Activated CD8-positive, alpha-beta T cell treated with anti-CD3 and anti-CD28 coated beads, Interleukin-2, amount 10 ng/mL, durations not matched to agents 7 days and 5 days (primary cell): ENCODE measurements at regions not wholly inside any gene's neighbourhood (a gene's known extent, or its start where the extent isn't known, plus 50 kb on each side); places are given as distances from the start of the nearest gene placed in this dataset.
"Not testable (repeated sequence)": the region's sequence is repeated elsewhere in the genome, so short reads cannot be mapped to it uniquely, and the experiment has no call there.

Experiments
- ATAC-seq: fragments of 150-1000 bp; cut with Tn5 transposase; one replicate; pipeline ENCODE4 v1.10.0; 2021; ENCODE audit warnings: moderate library complexity
- CTCF ChIA-PET: fragments of 350-600 bp; sonication (Branson Sonifier 250); formaldehyde crosslinking; loops from one replicate; lab custom pipeline; 2021; ENCODE audit warnings: antibody characterized with exemption; lab: Charles Lee
- POLR2A ChIA-PET: fragments of 350-600 bp; sonication (Branson Sonifier 250); formaldehyde crosslinking; loops from one replicate; lab custom pipeline; 2021; ENCODE audit warnings: antibody characterized with exemption; lab: Charles Lee
- DNase-seq: peaks from one replicate; pipeline ENCODE4 v3.0.0-alpha.2; 2020
- H3K27ac Mint-ChIP-seq: one replicate; pipeline ENCODE4 v1.8.0; 2021; ENCODE audit warnings: mild to moderate bottlenecking, mixed read lengths
- H3K27me3 Mint-ChIP-seq: one replicate; pipeline ENCODE4 v1.8.0; 2021; ENCODE audit warnings: low read depth, mixed read lengths
- H3K36me3 Mint-ChIP-seq: one replicate; pipeline ENCODE4 v1.8.0; 2021; ENCODE audit warnings: low read depth, mixed read lengths
- H3K4me1 Mint-ChIP-seq: one replicate; pipeline ENCODE4 v1.8.0; 2021; ENCODE audit warnings: low read depth, mixed read lengths
- H3K4me3 Mint-ChIP-seq: one replicate; pipeline ENCODE4 v1.8.0; 2021; ENCODE audit warnings: mild to moderate bottlenecking, mixed read lengths
- H3K9me3 Mint-ChIP-seq: one replicate; pipeline ENCODE4 v1.8.0; 2022; ENCODE audit warnings: mixed read lengths; ENCODE audit not compliant: insufficient read depth

DNA sequence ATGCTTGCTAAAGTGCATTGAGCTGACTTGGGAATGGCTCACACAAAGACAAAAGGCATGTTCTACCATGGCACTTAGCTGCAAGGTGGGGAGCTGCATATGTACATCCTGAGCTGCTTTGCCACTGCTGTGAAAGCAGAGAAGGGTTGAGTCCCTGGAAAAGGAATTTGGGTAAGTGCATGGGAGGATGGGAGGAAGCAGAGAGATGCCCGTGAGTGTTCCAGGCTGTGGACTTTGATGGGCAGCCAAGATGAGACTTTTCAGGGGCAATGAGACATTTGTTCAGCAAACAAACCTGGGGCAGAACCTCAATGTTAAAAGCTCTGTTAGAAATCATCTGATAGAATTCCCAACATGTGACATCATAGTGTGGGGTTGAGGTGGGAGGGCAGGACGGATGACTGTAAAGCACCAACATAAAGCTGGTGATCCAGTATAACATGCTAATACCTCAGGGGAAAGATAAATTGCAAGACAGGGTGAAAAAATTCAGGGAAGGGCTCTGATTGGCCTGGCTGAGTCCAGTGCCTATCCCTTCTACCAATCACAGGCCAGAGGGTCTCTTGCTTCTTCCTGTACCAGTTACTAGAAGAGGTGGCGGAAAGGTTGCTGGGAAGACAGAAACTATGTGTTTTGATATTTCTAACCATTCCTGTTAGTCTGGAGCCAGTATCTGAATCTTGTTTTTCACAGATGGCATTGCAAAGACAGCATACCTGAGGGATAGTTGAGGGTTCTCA lies 163.2 kb downstream of the UTP18 start:
- H3K36me3 Mint-ChIP-seq = no peaks in the 10 kb centered on the region
- POLR2A ChIA-PET = no interaction called here
- H3K27me3 Mint-ChIP-seq = peaks cover 2% of the 10 kb centered on the region
- H3K4me1 Mint-ChIP-seq = peaks cover 24% of the 10 kb centered on the region
- H3K27ac Mint-ChIP-seq = no peak overlapping the region
- CTCF ChIA-PET = interaction anchor here (1.4 kb wide), 1 partner anchor 37 kb away, joined by 3 read pairs; no protein-coding TSS in a partner anchor
- ATAC-seq (no peak), DNase-seq (no peak)
- no peaks in the 10 kb centered on the region for H3K9me3 Mint-ChIP-seq
- H3K4me3 Mint-ChIP-seq = no peak overlapping the region

DNA sequence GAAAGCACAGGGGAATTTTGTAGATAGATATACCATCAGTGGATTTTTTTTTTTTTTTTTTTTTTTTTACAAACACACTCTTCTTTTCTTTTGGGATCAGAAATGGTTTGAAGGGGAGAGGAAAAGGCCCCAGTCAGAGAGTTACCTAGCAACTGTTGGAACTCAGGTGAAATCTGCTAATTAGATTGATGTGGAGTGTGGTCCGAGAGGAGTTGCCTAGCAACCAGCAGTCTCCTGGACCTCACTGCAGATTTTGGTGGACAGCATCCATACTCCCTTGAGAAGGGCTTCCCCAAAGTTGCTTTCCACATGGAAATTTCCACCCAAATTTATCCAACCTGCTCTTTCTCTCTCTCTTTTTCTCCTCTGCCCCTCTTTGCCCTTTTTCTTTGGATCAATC lies 165.4 kb downstream of the UTP18 start:
- Mint-ChIP-seq H3K27ac (no peak overlapping the region), H3K9me3 (no peaks in the 10 kb centered on the region), H3K27me3 (no peaks in the 10 kb centered on the region), H3K4me3 (no peak overlapping the region), H3K4me1 (peaks cover 42% of the 10 kb centered on the region), H3K36me3 (no peaks in the 10 kb centered on the region)
- POLR2A ChIA-PET = no interaction called here
- no peak for DNase-seq
- no peak for ATAC-seq
- CTCF ChIA-PET = interaction anchor here (1.5 kb wide), 1 partner anchor 19 kb away, joined by 3 read pairs; no protein-coding TSS in a partner anchor

DNA sequence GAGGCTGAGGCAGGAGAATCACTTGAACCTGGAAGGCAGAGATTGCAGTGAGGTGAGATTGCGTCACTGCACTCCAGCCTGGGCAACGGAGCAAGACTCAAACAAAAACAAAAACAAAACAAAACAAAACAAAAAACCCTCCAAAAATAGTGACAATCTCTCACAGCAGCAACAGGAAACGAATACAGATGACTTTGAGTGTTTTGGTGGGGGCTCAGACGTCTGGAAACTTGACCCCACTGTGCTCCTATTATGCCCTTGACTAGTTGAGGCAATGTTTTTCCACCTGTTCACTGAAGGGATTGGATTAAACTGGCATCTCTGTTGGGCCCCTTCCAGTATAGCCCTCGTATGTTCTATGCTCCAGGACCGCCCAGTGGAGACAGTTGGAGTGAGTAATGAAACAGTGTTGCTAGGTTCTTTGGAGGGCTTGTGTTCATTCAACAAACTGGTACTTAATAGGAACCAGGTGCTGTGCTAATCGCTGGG lies 167.0 kb downstream of the UTP18 start:
- Mint-ChIP-seq H3K27me3 (no peaks in the 10 kb centered on the region), H3K4me3 (peak overlapping the region; percentile 39), H3K36me3 (no peaks in the 10 kb centered on the region), H3K9me3 (no peaks in the 10 kb centered on the region), H3K27ac (peak overlapping the region; percentile 73), H3K4me1 (peaks cover 42% of the 10 kb centered on the region)
- DNase-seq = peak; percentile 42
- ChIA-PET POLR2A (no interaction called here), CTCF (interaction anchor here (0.6 to 1.7 kb wide), 4 partner anchors 17 to 56 kb away, joined by 3 to 6 read pairs (median 3); no protein-coding TSS in a partner anchor)
- ATAC-seq = peak; percentile 56

DNA sequence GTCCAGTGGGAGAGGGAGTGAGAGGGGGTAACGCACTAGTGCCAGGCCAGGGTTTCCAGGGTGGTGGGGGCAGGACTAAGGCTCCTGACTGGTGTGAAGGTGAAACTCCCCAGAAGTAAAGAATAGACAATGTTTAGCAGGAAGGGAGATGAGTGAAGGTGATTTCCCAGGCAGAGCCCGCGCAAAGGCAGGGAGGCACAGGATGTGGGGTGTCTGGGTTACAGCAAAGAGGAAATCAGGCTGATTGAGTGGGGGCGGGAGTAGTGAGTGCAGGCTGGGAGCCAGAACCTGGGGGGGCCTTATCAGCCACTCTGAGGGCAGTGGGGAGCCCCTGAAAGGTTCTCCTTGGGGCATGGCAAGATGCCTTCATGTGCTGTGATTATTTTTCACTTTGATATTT lies 167.5 kb downstream of the UTP18 start:
- Mint-ChIP-seq H3K27ac (peak overlapping the region; percentile 73), H3K9me3 (no peaks in the 10 kb centered on the region), H3K4me1 (peaks cover 42% of the 10 kb centered on the region), H3K4me3 (peak overlapping the region; percentile 39), H3K27me3 (no peaks in the 10 kb centered on the region), H3K36me3 (no peaks in the 10 kb centered on the region)
- ATAC-seq (peak; percentile 85), DNase-seq (peak; percentile 74)
- POLR2A ChIA-PET = no interaction called here
- CTCF ChIA-PET = interaction anchor here (0.9 to 1.7 kb wide), 3 partner anchors 13 to 56 kb away, joined by 3 to 6 read pairs (median 3); no protein-coding TSS in a partner anchor

DNA sequence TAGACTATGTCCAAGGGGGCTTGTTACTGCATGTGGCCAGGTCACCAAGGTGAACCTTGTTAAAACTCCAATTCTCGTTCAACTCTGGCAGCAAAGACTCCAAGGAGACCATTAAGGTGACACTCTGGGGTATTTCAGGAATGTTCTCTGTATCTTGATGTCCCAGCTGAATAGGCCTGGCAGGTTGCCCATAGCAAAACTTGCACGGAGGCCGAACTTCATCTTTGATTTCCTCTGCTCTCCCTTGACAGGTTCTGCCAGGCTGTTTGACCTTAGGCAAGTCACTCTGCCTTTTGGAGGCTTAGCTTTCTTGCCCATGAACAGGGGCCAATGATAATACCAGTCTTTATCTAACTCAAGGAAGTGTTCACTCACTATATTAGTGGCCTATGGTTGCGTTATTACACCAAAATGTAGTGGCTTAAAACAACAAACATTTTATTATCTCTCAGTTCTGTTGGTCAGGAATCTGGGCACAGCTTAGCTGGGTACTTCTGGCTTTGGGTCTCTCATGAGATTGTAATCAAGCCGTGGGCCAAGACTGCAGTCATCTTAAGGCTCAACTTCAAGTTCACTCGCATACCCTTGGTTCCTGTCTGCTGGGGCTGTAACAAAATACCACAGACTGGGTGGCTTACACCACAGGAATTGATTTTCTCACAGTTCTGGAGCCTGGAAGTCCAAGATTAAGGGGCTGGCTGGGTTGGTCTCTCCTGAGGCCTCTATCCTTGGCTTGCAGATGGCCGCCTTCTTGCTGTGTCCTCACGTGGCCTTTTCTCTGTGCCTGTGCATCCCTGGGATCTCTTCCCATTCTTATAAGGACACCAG lies 168.5 kb downstream of the UTP18 start:
- ChIA-PET POLR2A (no interaction called here), CTCF (interaction anchor here (0.9 to 1.7 kb wide), 4 partner anchors 12 to 57 kb away, joined by 3 to 6 read pairs (median 4); no protein-coding TSS in a partner anchor)
- H3K9me3 Mint-ChIP-seq = no peaks in the 10 kb centered on the region
- H3K36me3 Mint-ChIP-seq = no peaks in the 10 kb centered on the region
- peak overlapping the region; percentile 50 for H3K27ac Mint-ChIP-seq
- H3K4me1 Mint-ChIP-seq = peaks cover 42% of the 10 kb centered on the region
- ATAC-seq = no peak
- DNase-seq = no peak
- no peak overlapping the region for H3K4me3 Mint-ChIP-seq
- H3K27me3 Mint-ChIP-seq = no peaks in the 10 kb centered on the region

DNA sequence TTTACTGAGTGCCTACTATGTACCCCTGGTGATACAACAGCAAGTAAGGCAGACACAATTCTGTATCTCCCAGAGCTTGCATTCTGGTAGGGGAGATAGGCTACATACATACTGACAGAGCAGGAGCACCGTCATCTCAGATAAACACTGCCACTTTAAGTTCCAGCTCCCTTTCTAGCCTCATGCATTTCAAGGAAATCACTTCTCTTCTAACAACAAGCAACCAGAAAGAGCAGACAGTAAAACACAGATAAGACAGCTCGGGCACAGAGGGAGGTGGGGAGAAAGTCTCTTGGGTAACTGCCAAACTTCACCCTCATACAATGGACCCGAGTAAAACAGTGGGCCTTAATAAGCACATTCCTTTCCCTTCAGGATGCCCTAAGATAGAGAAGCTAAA lies 169.6 kb downstream of the UTP18 start:
- Mint-ChIP-seq H3K27ac (peak overlapping the region; percentile 64), H3K4me1 (peaks cover 49% of the 10 kb centered on the region)
- CTCF ChIA-PET = interaction anchor here (1.1 to 1.2 kb wide), 3 partner anchors 11 to 59 kb away, joined by 3 to 4 read pairs (median 3); no protein-coding TSS in a partner anchor
- H3K4me3 Mint-ChIP-seq, H3K36me3 Mint-ChIP-seq, H3K9me3 Mint-ChIP-seq, ATAC-seq, DNase-seq, H3K27me3 Mint-ChIP-seq: not testable (repeated sequence)
- POLR2A ChIA-PET = interaction anchor here (1.0 kb wide), 1 partner anchor 30 kb away, joined by 4 read pairs; no protein-coding TSS in a partner anchor

DNA sequence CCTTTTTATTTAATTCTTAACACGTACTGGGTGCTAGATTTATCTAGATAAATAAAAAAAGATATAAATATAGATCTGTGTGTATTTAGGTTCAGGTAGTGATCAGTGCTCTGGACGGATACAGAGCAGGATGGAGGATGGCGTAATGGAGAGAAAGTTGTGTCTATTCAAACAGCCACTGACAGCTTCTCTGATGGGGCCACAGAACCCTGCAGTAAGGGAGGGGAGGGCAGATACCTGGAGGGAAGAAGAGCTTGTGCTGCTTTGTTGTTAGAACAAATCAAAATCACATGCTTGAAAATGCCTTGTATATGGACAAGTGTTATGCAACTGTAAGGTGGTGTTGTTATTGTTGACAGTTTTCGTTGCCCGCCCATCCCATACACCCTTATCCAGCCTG lies 170.2 kb downstream of the UTP18 start:
- DNase-seq = no peak
- H3K36me3 Mint-ChIP-seq = no peaks in the 10 kb centered on the region
- no peaks in the 10 kb centered on the region for H3K27me3 Mint-ChIP-seq
- ChIA-PET POLR2A (interaction anchor here (1.0 kb wide), 1 partner anchor 30 kb away, joined by 4 read pairs; no protein-coding TSS in a partner anchor), CTCF (interaction anchor here (1.1 to 1.2 kb wide), 3 partner anchors 10 to 59 kb away, joined by 3 to 4 read pairs (median 3); no protein-coding TSS in a partner anchor)
- no peak for ATAC-seq
- H3K9me3 Mint-ChIP-seq = no peaks in the 10 kb centered on the region
- H3K4me1 Mint-ChIP-seq = peaks cover 53% of the 10 kb centered on the region
- no peak overlapping the region for H3K27ac Mint-ChIP-seq
- H3K4me3 Mint-ChIP-seq = no peak overlapping the region

DNA sequence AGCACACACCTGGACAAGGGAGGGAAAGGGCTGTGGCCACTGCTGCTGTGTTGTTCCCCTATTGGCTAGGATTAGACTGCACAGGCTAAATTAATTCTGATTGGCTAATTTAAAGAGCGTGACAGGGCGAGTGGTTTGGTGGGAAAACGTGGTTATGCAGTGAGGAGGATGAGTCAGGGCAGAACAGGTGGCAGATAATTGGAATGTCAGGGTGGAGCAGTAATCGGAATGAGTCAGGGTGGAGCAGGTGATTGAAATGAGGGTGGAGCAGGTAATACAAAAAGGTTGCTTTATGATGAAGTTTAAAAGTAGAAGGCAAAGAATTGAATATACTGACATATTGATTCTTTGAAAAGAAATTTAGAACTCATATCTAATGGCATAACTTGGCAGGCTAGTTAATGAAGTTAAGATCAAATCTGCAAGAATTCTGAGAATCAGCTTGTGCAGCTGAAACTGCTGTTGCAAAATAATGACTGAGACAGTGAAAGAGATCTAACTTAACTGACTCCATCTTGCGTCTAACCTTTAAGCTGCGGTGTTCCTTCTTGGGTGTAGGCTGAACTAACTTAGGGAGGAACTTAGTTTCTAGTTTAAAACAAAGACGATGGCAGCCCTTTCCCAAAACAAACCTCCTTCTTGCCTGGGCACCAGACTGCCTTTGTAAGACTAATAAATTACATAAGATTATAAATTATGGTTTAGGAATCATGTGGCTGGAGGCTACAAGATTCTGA lies 174.3 kb downstream of the UTP18 start:
- no peak overlapping the region for H3K27ac Mint-ChIP-seq
- H3K27me3 Mint-ChIP-seq = no peaks in the 10 kb centered on the region
- CTCF ChIA-PET = interaction anchor here (0.7 to 2.4 kb wide), 5 partner anchors 15 to 28 kb away, joined by 3 to 10 read pairs (median 3); no protein-coding TSS in a partner anchor
- H3K36me3 Mint-ChIP-seq = no peaks in the 10 kb centered on the region
- peaks cover 26% of the 10 kb centered on the region for H3K4me1 Mint-ChIP-seq
- ATAC-seq (no peak), DNase-seq (no peak)
- POLR2A ChIA-PET = no interaction called here
- no peaks in the 10 kb centered on the region for H3K9me3 Mint-ChIP-seq
- no peak overlapping the region for H3K4me3 Mint-ChIP-seq

DNA sequence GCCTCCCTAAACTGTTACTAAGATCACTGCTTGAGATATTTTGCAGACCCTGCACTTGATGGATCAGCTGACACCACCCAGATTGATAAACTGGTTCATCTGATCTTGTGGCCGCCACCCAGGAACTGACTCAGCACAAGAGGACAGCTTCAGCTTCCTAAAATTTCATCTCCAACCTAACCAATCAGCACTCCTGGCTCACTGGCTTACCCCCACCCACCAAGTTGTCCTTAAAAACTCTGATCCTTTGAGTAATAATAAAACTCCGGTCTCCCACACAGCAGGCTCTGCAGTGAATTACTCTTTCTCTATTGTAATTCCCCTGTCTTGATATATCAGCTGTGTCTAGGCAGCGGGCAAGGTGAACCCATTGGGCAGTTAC lies 174.8 kb downstream of the UTP18 start:
- no peak overlapping the region for H3K4me3 Mint-ChIP-seq
- H3K9me3 Mint-ChIP-seq = no peaks in the 10 kb centered on the region
- ATAC-seq (no peak), DNase-seq (no peak)
- H3K27me3 Mint-ChIP-seq = no peaks in the 10 kb centered on the region
- peaks cover 24% of the 10 kb centered on the region for H3K4me1 Mint-ChIP-seq
- POLR2A ChIA-PET = no interaction called here
- H3K27ac Mint-ChIP-seq = no peak overlapping the region
- CTCF ChIA-PET = interaction anchor here (0.7 to 2.4 kb wide), 6 partner anchors 14 to 40 kb away, joined by 3 to 10 read pairs (median 3); no protein-coding TSS in a partner anchor
- no peaks in the 10 kb centered on the region for H3K36me3 Mint-ChIP-seq

DNA sequence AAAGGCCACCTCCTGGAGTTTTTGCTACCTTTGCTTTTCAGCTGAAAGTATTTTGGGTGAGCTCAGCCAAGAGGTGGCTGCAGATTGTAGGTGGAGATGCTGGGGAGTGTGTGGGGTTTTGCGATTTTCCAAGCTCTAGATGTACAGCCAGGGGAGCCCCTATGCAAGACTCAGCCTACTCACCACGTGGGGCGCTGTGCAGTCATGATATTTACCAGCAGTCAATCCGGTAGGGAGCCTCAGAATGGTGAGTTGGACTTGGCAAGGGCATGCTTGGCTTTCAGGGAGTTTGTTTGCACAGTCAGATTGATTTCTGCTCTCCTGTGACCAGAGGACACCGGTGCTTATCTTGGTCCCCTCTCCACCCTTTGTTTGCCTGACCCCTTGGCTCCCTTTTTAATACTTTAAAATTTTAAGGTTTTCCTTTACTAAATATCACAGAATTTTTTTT lies 175.3 kb downstream of the UTP18 start:
- Mint-ChIP-seq H3K36me3 (no peaks in the 10 kb centered on the region), H3K4me3 (no peak overlapping the region), H3K9me3 (no peaks in the 10 kb centered on the region), H3K4me1 (peaks cover 19% of the 10 kb centered on the region), H3K27ac (no peak overlapping the region), H3K27me3 (no peaks in the 10 kb centered on the region)
- DNase-seq = no peak
- POLR2A ChIA-PET = no interaction called here
- CTCF ChIA-PET = interaction anchor here (0.7 to 2.4 kb wide), 6 partner anchors 13 to 41 kb away, joined by 3 to 10 read pairs (median 3); no protein-coding TSS in a partner anchor
- no peak for ATAC-seq
